ENCODE measurements at regions not wholly inside any gene's neighbourhood (a gene's known extent, or its start where the extent isn't known, plus 50 kb on each side); places are given as distances from the start of the nearest gene placed in this dataset.

DNA sequence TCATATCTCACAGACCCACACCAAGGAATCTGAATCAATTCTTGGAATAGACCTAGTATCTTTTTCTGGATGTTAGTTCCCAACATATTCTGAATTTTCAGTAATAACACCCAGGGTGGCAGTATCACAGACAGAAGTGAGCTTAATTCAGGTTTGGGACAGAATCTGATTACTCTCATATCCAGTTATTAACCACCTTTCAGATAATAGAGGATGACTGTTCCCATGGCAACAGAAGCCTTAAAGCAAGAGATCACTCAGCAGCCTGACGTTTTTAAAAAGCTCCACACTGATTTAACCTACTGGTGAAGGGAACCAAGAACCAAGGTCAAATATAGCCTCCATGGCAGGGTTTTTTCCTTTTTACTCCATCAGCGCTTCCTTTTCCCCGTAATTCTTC, 68.4 kb downstream of the ACTBL2 start:
- DNase-seq: no peak
- 79 to 95% (median 94%) methylated on average over 3 of the region's 3 CpGs for WGBS, 3 donors
- Histone ChIP-seq H3K27ac (no peak overlapping the region), H3K4me1 (ENCODE audit: insufficient read depth) (no peaks in the 10 kb centered on the region), H3K4me3 (no peak overlapping the region), H3K36me3 (no peaks in the 10 kb centered on the region), H3K9me3 (no peaks in the 10 kb centered on the region), H3K27me3 (no peaks in the 10 kb centered on the region)
- TF ChIP-seq POLR2A (IDR thresholded peaks at IDR 0.05) (no peak), EP300 (IDR thresholded peaks at IDR 0.05) (no peak)
- TF ChIP-seq, protein P1, sequence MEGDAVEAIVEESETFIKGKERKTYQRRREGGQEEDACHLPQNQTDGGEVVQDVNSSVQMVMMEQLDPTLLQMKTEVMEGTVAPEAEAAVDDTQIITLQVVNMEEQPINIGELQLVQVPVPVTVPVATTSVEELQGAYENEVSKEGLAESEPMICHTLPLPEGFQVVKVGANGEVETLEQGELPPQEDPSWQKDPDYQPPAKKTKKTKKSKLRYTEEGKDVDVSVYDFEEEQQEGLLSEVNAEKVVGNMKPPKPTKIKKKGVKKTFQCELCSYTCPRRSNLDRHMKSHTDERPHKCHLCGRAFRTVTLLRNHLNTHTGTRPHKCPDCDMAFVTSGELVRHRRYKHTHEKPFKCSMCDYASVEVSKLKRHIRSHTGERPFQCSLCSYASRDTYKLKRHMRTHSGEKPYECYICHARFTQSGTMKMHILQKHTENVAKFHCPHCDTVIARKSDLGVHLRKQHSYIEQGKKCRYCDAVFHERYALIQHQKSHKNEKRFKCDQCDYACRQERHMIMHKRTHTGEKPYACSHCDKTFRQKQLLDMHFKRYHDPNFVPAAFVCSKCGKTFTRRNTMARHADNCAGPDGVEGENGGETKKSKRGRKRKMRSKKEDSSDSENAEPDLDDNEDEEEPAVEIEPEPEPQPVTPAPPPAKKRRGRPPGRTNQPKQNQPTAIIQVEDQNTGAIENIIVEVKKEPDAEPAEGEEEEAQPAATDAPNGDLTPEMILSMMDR (IDR thresholded peaks at IDR 0.05): no peak
- intact Hi-C loops (cut with DNase I): no loop called here

DNA sequence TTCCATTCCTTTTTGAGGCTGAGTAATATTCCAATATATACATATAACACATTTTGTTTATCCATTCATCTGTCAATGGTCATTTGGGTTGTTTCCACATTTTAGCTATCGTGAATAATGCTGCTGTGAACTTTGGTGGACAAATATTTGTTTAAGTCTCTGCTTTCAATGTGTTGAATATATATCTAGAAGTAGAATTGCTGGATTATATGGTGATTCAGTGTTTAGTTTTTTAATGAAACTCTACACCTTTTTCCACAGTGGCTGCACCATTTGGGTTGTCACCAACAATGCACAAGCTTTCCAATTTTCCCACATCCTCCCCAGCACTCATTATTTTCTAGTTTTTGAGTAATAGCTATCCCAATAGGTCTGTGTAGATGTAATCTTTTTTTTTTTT, 69.5 kb downstream of the ACTBL2 start:
- whole genome bisulfite sequencing, 3 donors: 94 to 100% (median 96%) methylated on average over 1 of the region's 1 CpG
- Histone ChIP-seq H3K27ac (no peak overlapping the region), H3K9me3 (no peaks in the 10 kb centered on the region), H3K27me3 (no peaks in the 10 kb centered on the region), H3K4me3 (no peak overlapping the region), H3K36me3 (no peaks in the 10 kb centered on the region), H3K4me1 (ENCODE audit: insufficient read depth) (peaks cover 2% of the 10 kb centered on the region)
- TF ChIP-seq, protein P1 (IDR thresholded peaks at IDR 0.05): no peak
- no peak for TF ChIP-seq EP300 (IDR thresholded peaks at IDR 0.05)
- no peak for TF ChIP-seq POLR2A (IDR thresholded peaks at IDR 0.05)
- intact Hi-C loops (cut with DNase I): no loop called here
- no peak for DNase-seq

DNA sequence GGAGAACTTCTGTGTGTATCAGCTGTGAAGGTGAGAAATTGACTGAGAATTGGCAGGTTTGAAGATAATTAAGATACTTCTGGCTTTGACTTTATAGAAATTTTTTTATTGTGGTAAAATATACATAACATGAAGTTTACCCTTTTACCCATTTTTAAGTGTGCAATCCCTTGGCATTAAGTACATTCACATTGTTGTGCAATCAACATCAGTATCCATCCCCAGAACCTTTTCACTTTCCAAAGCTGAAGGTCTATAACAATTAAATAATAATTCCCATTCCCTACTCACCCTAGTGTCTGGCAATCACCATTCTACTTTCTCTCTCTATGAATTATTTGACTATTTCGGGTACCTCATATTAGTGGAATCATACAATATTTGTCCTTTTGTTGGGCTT, 69.9 kb downstream of the ACTBL2 start:
- DNase-seq: no peak
- H3K4me3 ChIP-seq: no peak overlapping the region
- no peaks in the 10 kb centered on the region for H3K9me3 ChIP-seq
- H3K27me3 ChIP-seq: no peaks in the 10 kb centered on the region
- peaks cover 6% of the 10 kb centered on the region for H3K4me1 ChIP-seq (ENCODE audit: insufficient read depth)
- intact Hi-C loops (cut with DNase I): no loop called here
- WGBS, 3 donors: 96 to 100% (median 98%) methylated on average over 1 of the region's 1 CpG
- H3K27ac ChIP-seq: no peak overlapping the region
- no peaks in the 10 kb centered on the region for H3K36me3 ChIP-seq
- no peak for TF ChIP-seq EP300 (IDR thresholded peaks at IDR 0.05)
- no peak for TF ChIP-seq POLR2A (IDR thresholded peaks at IDR 0.05)
- TF ChIP-seq, protein P1 (IDR thresholded peaks at IDR 0.05): no peak

DNA sequence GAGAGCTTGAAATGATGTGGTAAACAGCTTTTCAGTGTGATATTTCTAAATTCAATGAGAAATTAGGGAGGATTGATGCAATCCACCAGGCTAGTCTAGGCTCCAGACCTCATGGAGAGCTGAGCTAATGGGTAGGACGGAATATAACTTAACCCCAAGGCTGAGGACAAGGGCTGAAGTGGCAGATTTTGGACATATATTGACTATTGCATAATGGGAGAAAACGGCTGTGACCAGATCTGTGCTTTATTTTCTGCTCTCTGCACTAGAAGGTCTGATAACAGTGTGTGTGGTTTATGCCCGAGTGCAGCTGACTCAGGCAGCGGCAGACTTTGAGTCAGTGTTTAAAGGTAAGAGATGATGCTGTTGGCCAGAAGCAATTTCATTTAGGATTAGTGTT, 70.6 kb downstream of the ACTBL2 start:
- Histone ChIP-seq H3K4me3 (no peak overlapping the region), H3K36me3 (no peaks in the 10 kb centered on the region), H3K4me1 (ENCODE audit: insufficient read depth) (peaks cover 6% of the 10 kb centered on the region), H3K27ac (no peak overlapping the region), H3K9me3 (no peaks in the 10 kb centered on the region), H3K27me3 (no peaks in the 10 kb centered on the region)
- WGBS, 3 donors: 36 to 56% (median 45%) methylated on average over 4 of the region's 4 CpGs
- TF ChIP-seq POLR2A (IDR thresholded peaks at IDR 0.05): no peak
- TF ChIP-seq EP300 (IDR thresholded peaks at IDR 0.05): no peak
- TF ChIP-seq, protein P1 (IDR thresholded peaks at IDR 0.05): no peak
- no peak for DNase-seq
- intact Hi-C loops (cut with DNase I): no loop called here

Measured in ovary (tissue), 7 donors.